ENCODE measurements at regions not wholly inside any gene's neighbourhood (a gene's known extent, or its start where the extent isn't known, plus 50 kb on each side); places are given as distances from the start of the nearest gene placed in this dataset.
"Not testable (repeated sequence)": the region's sequence is repeated elsewhere in the genome, so short reads cannot be mapped to it uniquely, and the experiment has no call there.

DNA sequence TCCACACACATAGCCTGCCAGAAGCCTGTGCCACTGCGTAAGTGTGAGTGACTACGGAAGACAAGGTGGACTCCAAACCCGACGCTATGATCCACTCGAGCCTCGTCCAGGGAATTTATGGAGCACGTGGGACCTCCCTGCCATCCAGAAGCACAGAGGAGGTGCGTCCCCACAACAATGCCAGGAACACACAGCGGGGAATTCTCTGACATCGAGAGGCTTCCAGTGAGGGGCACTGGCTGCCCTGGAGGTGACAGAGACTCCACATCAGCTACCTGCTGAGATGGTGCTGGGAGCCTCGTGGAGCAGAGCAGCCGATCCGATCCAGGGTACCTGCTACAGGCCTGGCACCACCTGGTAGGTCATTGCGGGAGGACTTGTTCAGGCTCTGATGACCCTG, 72.2 kb upstream of the INSIG1 start:
- intact Hi-C loops (cut with DNase I): no loop called here

DNA sequence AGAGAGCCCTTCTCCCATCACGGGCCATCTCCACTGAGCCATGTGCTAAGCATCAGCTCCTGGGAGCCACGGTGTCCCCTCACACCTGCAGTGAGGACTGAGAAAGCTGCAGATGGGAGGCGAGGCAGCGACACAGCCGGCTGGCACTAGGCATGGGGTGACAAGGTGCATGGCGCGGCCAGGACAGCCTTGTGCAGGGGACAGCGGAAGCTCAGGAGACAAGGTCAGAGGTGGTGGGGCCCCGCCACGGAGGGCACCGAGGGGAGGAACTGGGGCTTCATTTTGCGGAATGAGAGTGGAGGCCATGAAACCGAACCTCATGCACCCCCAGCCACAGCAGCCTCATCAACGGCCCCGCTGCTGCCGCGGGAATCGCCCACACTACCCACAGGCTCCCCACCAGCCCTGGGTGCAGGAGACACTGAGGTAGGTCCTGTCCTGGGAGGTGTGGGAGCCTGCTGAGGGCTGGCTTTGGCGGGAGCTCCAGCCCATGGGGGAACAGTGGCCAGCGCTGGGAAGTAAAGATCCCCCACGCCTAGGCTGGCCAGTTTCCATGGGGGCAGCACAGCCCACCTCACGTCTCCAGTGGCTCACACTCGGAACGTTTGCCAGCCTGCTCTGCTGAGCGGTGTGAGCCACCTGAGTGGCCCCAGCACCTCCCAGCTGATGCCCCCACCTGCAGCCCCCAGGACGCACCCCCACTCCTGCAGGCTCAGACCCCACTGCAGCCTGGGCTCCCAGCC, 71.2 kb upstream of the INSIG1 start:
- peak in 3 of 10 donors; percentile 50 to 81 (median 73) for DNase-seq
- intact Hi-C loops (cut with DNase I): no loop called here

More for the DNA sequence above, 72.2 kb upstream of the INSIG1 start:
- peak in 2 of 10 donors; percentile 45 to 52 for DNase-seq

GRCh38 chr7:155227004-155227787, 70.5 kb upstream of the INSIG1 start:
- peak in 3 of 10 donors; percentile 50 to 69 (median 61) for DNase-seq
- intact Hi-C loops (cut with DNase I): no loop called here

GRCh38 chr7:155227788-155228458, 69.8 kb upstream of the INSIG1 start:
- peak in 3 of 10 donors; percentile 44 to 70 (median 52) for DNase-seq
- intact Hi-C loops (cut with DNase I): no loop called here

DNA sequence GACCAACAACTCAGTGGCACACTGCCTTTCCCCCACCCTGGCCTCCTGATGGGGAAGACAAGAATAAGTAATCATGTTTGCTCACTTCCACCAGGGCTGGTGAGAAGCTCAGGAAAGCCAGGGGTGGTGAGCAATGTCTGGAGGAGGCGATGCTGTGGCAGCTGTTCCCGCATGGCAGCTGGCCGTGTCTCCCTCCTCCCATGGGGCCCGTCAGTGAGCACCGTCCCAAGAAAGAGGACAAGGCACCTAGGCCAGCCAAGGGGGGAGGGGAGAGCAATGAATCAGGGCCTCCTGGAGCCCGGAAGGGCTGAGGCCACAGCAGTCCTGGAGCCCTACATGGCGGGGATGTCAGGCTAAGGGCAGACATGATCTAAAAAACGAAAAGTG, 69.2 kb upstream of the INSIG1 start:
- intact Hi-C loops (cut with DNase I): no loop called here
- DNase-seq: peak in 3 of 10 donors; percentile 17 to 69 (median 48)

DNA sequence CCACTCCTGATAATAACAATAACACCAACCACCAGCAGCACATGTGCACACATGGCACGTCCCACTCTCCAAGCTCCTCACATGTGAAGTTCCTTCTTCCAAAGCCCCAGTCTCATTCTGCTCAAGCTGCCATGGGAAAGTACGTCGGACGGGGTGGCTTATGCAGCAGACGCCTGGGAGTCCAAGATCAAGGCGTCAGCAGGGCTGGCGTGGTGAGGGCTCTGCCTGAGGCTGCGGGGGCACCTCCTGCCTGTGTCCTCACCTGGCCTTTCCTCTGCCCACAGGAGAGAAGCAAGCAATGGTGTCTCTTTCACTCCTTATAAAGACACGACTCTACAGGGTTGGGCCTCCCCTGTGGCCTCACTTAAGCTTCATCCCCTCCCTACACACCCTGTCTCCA, 68.8 kb upstream of the INSIG1 start:
- intact Hi-C loops (cut with DNase I): no loop called here
- DNase-seq: peak in 3 of 10 donors; percentile 49 to 67 (median 65)

DNA sequence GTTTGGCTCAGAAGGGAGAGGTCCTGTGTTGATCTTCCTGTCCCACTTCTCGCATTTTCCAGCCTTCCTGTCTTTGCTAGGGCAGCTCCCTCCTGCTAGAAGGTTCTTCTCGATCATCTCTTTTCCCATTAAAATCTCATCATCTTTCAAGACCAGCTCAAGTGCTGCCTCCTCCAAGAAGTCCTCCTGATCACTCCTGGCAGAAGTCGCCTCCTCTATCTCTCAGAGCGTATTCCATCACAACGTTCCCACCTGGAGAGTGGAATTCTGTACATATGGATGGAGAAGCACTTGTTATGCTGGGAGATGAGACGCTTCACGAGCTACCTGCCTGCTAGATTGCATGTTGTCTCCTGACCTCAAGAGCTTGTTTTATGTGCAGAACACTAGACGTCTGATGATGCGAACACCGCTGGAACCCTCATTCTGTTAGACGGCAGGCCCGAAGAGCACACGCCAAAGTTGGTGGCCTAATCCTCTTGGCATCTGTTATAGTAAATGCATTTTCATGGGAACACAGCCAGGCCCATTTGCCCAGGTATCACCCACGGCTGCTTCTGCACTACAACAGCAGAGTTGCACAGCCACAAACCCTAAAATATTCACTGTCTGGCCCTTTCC, 68.0 kb upstream of the INSIG1 start:
- DNase-seq: no peak
- intact Hi-C loops (cut with DNase I): no loop called here

DNA sequence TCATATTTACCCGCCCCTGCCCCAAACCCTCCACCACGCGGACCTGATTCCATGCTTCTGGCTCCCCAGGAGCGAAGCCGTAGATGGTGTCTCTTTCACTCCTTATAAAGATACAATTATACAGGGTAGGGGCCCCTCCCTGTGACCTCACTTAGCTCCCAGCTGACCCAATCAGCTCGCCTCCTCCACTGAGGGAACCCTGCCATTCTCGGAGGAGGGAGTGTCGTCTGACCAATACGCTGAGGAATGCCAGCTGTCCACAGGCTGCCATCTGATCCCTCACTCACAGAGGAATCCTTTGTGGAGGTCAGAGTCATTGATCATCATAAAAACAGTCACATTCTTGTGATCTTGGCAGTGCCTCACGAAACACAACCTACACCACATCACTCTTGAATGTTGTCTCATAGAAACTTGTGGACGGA, 67.5 kb upstream of the INSIG1 start:
- DNase-seq: peak; percentile 36 to 97 (median 72)
- intact Hi-C loops (cut with DNase I): no loop called here

GRCh38 chr7:155231241-155231800, 66.4 kb upstream of the INSIG1 start:
- DNase-seq: peak in 3 of 10 donors; percentile 49 to 64 (median 50)
- intact Hi-C loops (cut with DNase I): no loop called here

DNA sequence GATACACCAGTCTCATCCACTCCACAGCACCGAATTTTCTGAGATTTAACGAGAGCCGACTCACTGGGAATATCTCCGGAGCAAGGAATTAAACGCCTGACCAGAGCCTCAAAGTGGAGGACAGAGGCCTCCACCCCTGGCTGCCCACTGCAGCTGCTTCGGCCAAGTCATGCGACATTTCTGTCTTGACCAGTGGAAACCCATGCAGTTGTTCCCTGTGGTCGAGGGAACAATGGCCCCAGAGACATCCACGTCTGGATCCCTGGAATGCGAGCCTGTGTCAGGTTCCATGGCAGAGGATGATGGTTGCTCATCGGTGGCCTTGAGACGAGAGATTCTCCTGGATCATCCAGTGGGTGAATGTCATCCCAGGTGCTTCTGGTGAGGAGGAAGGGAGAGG, 65.7 kb upstream of the INSIG1 start:
- intact Hi-C loops (cut with DNase I): no loop called here
- DNase-seq: peak in 2 of 10 donors; percentile 18 to 55

- DNase-seq: peak in 2 of 10 donors; percentile 30 to 53
- intact Hi-C loops (cut with DNase I): no loop called here
Observed at GRCh38 chr7:155232911-155233310, 64.8 kb upstream of the INSIG1 start.

DNA sequence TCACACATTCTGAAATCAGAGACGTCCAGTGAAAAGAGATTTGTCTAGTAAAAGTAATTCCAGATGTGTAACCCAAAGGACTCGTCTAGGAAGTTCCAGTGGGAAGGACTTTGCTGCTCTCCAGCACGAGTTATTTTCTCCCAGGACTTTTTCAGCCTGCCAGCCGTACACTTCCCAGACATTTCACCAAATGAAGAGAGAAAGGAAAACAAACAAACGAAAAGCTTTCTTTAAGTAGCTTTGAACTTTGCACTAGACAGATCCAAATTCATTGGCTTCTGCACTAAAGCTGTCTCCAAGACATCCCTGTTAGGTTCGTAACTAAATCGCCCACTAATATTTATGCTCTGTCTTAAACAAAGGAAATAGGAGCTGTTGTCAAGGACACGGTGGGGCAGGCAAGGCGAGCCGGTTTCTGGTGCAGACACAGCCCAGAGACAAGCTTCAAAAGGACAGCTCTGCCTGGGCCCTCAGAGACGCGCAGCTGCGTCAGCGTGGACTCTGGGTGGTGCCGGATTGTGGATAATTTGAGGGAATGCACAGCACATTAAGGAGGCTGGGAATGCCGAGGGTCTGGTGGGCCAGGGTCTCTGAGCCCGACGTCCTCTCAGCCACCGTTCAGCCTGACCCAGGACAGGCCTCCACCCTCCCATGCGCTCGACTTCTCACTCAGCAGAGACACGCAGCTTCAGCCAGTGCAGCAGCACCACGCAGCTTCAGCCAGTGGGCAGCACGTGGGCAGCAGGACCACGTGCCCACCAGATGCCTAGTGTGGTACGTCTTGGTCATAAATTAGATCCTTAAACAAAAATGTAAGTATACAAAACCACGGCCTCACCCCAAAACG, 64.1 kb upstream of the INSIG1 start:
- intact Hi-C loops (cut with DNase I): no loop called here

GRCh38 chr7:155234158-155234492, 63.6 kb upstream of the INSIG1 start:
- peak in 4 of 10 donors; percentile 11 to 87 (median 36) for DNase-seq
- intact Hi-C loops (cut with DNase I): no loop called here

More for the DNA sequence above, 64.1 kb upstream of the INSIG1 start:
- peak in 2 of 10 donors; percentile 37 to 70 for DNase-seq

DNA sequence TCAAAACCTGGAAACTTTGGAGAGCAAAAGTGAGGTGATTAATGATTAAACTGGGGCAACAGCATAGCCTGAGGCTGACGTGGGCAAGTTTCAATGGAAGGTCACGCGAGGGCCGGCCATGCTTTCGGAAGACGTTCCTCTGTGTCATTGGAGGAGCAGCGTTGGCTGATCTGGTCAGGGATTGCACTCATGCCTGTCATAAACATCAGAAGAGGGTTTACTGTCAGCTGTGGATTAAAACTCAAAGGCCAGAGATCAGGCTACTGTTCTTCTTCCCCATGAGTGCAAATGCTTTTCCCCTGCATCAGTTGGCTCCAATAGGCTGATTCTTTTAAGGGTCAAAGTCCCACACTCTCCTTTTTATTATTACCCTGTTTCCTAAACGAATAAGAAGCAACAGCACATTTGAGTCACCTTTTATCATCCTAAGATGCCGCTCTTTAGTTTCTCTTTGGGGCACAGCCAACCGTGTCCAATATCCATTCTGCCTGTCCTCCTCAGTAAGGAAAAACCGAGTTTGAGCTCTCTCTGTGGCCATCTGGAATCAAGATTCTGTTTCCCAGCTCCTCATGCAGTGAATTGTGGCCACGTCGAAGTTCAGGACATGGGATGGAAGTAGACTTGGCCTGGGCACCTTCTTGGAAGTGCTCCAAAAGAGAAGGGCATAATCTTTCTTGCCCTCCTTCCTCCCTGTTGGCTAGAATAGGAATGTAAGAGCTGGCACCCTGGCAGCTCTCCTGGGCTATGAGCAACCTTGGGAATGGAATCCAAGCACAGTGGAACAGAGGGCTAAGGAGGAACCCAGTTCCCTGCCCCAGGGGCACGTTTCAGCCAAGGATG, 62.5 kb upstream of the INSIG1 start:
- DNase-seq: peak in 2 of 10 donors; percentile 28 to 31

GRCh38 chr7:155236386-155236785, 61.3 kb upstream of the INSIG1 start:
- DNase-seq: peak in 2 of 10 donors; percentile 62 to 65
- intact Hi-C loops (cut with DNase I): no loop called here

More for the DNA sequence above, 62.5 kb upstream of the INSIG1 start:
- intact Hi-C loops (cut with DNase I): no loop called here

- intact Hi-C loops (cut with DNase I): no loop called here
- peak in 2 of 10 donors; percentile 16 to 46 for DNase-seq
Observed at GRCh38 chr7:155237297-155237696, 60.4 kb upstream of the INSIG1 start.

DNA sequence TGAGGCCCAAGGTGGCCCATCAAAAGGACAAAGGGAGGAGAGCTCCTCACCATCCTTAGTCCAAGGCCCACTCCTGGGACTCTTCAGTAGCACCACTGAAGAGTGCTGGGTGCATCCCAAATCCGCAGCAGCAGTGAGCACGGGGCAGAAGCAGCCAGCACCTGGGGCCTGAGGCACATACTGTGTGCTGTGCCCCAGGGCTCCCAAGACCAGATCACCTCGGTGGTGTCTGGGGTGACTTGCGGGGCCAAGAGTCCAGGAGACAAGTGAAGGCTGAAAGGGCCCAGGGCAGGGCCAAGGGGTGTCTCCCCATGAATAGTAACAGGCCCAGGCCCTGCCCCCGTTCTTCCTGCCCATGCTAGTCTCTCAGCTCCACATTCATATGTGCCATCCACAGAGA, 59.9 kb upstream of the INSIG1 start:
- peak in 2 of 10 donors; percentile 17 to 25 for DNase-seq
- intact Hi-C loops (cut with DNase I): no loop called here

GRCh38 chr7:155239431-155240087, 58.1 kb upstream of the INSIG1 start:
- DNase-seq: peak in 2 of 10 donors; percentile 41 to 57
- intact Hi-C loops (cut with DNase I): not testable (repeated sequence)
